ENCODE measurements at regions not wholly inside any gene's neighbourhood (a gene's known extent, or its start where the extent isn't known, plus 50 kb on each side); places are given as distances from the start of the nearest gene placed in this dataset.

DNA sequence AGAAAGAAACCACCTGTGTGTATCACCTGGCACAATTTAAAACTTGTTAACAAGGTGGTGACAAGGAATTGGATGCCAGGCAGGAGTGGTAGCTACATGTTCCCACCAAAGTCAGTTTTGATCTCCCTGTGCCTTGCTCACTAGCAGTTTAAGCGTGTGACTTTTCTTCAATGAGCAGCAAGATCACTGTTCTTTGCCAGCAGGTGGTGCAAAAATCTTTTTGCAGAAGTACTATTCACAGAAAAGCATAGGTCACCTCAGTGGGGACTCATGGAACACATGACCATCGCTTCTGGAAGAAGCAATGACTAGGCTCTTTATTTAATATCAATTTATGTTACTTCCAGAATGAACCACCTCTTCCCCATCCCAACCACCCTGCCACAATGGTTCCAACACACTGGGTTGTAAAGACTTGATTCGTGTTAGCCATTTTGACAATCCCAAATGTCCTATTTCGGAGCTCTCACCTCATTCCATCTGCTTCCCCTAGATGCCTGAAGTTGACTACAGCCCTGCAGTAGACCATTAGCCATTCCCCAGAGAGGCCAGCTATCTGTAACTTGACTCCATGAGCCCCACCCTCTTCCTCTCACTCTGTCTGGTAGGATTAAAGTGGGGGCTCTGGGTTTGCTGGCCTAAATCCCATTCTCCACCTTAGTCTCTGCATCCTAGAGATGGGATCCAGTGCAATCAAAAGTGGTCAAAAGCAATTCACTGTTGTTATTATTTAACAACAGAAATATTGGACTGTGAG lies 59.1 kb upstream of the TNFRSF19 start:
- Histone ChIP-seq H3K9me3 (ENCODE audit: control insufficient read depth, insufficient read depth, low read length) (no peaks in the 10 kb centered on the region), H3K4me3 (ENCODE audit: low read depth, low read length) (no peak overlapping the region), H3K4me1 (ENCODE audit: control insufficient read depth, insufficient read depth, low read length) (peaks cover 3% of the 10 kb centered on the region), H3K36me3 (ENCODE audit: control insufficient read depth, insufficient read depth, low read length) (no peaks in the 10 kb centered on the region), H3K27ac (ENCODE audit: low read depth, low read length) (no peak overlapping the region), H3K27me3 (ENCODE audit: control insufficient read depth, insufficient read depth, low read length) (no peaks in the 10 kb centered on the region)
- peak in 2 of 6 donors; percentile 40 to 63 for DNase-seq (ENCODE audit: low read depth in 4 of 6, low spot score in 6 of 6)
- WGBS (ENCODE audit: insufficient coverage) = 78% methylated on average over 2 of the region's 4 CpGs

- no peaks in the 10 kb centered on the region for H3K4me1 ChIP-seq (ENCODE audit: control insufficient read depth, insufficient read depth, low read length)
- H3K36me3 ChIP-seq (ENCODE audit: control insufficient read depth, insufficient read depth, low read length) = no peaks in the 10 kb centered on the region
- H3K9me3 ChIP-seq (ENCODE audit: control insufficient read depth, insufficient read depth, low read length) = no peaks in the 10 kb centered on the region
- H3K27ac ChIP-seq (ENCODE audit: low read depth, low read length) = no peak overlapping the region
- no peaks in the 10 kb centered on the region for H3K27me3 ChIP-seq (ENCODE audit: control insufficient read depth, insufficient read depth, low read length)
- DNase-seq (ENCODE audit: low read depth in 4 of 6, low spot score in 6 of 6) = no peak
- no peak overlapping the region for H3K4me3 ChIP-seq (ENCODE audit: low read depth, low read length)
- 100% methylated on average over 2 of the region's 6 CpGs for WGBS (ENCODE audit: insufficient coverage)
Observed at GRCh38 chr13:23512762-23513395, 57.3 kb upstream of the TNFRSF19 start.

DNA sequence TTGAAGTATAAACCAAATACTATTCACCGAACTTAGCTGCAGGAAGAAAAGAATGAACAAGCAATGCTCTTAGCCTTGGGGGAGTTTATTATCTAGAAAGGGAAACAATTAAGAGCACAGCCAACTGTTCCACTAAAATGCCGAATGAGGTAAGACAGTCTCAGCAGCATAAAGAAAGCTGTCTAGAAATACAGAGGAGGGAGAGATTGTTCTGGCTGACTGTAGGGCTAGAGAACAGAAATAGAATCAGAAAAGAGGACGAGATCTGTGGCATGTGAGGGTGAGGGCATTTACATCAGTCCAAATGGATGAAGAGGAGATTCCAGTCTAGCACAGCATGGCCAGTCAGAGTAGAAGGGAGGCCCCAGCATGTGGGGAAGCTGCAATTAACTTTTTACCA lies 56.8 kb upstream of the TNFRSF19 start:
- DNase-seq (ENCODE audit: low read depth in 4 of 6, low spot score in 6 of 6) = peak in 2 of 6 donors; percentile 13 to 65
- no peaks in the 10 kb centered on the region for H3K27me3 ChIP-seq (ENCODE audit: control insufficient read depth, insufficient read depth, low read length)
- no peaks in the 10 kb centered on the region for H3K9me3 ChIP-seq (ENCODE audit: control insufficient read depth, insufficient read depth, low read length)
- no peaks in the 10 kb centered on the region for H3K4me1 ChIP-seq (ENCODE audit: control insufficient read depth, insufficient read depth, low read length)
- no peaks in the 10 kb centered on the region for H3K36me3 ChIP-seq (ENCODE audit: control insufficient read depth, insufficient read depth, low read length)
- 39% methylated on average over 2 of the region's 3 CpGs for WGBS (ENCODE audit: insufficient coverage)
- no peak overlapping the region for H3K27ac ChIP-seq (ENCODE audit: low read depth, low read length)
- no peak overlapping the region for H3K4me3 ChIP-seq (ENCODE audit: low read depth, low read length)

- no peak for DNase-seq (ENCODE audit: low read depth in 4 of 6, low spot score in 6 of 6)
- Histone ChIP-seq H3K9me3 (ENCODE audit: control insufficient read depth, insufficient read depth, low read length) (no peaks in the 10 kb centered on the region), H3K27ac (ENCODE audit: low read depth, low read length) (no peak overlapping the region), H3K4me1 (ENCODE audit: control insufficient read depth, insufficient read depth, low read length) (no peaks in the 10 kb centered on the region), H3K27me3 (ENCODE audit: control insufficient read depth, insufficient read depth, low read length) (no peaks in the 10 kb centered on the region), H3K36me3 (ENCODE audit: control insufficient read depth, insufficient read depth, low read length) (no peaks in the 10 kb centered on the region), H3K4me3 (ENCODE audit: low read depth, low read length) (no peak overlapping the region)
- WGBS (ENCODE audit: insufficient coverage) = 83% methylated on average over 4 of the region's 4 CpGs
Observed at GRCh38 chr13:23514076-23514475, 56.1 kb upstream of the TNFRSF19 start.

GRCh38 chr13:23515116-23515515 lies 55.1 kb upstream of the TNFRSF19 start:
- Histone ChIP-seq H3K27me3 (ENCODE audit: control insufficient read depth, insufficient read depth, low read length) (no peaks in the 10 kb centered on the region), H3K27ac (ENCODE audit: low read depth, low read length) (no peak overlapping the region), H3K4me1 (ENCODE audit: control insufficient read depth, insufficient read depth, low read length) (no peaks in the 10 kb centered on the region), H3K9me3 (ENCODE audit: control insufficient read depth, insufficient read depth, low read length) (no peaks in the 10 kb centered on the region), H3K4me3 (ENCODE audit: low read depth, low read length) (no peak overlapping the region), H3K36me3 (ENCODE audit: control insufficient read depth, insufficient read depth, low read length) (no peaks in the 10 kb centered on the region)
- 80% methylated on average over 2 of the region's 2 CpGs for WGBS (ENCODE audit: insufficient coverage)
- no peak for DNase-seq (ENCODE audit: low read depth in 4 of 6, low spot score in 6 of 6)

GRCh38 chr13:23516190-23516589 lies 54.0 kb upstream of the TNFRSF19 start:
- H3K27me3 ChIP-seq (ENCODE audit: control insufficient read depth, insufficient read depth, low read length) = no peaks in the 10 kb centered on the region
- H3K27ac ChIP-seq (ENCODE audit: low read depth, low read length) = no peak overlapping the region
- H3K4me3 ChIP-seq (ENCODE audit: low read depth, low read length) = no peak overlapping the region
- 50% methylated on average over 1 of the region's 3 CpGs for WGBS (ENCODE audit: insufficient coverage)
- no peaks in the 10 kb centered on the region for H3K9me3 ChIP-seq (ENCODE audit: control insufficient read depth, insufficient read depth, low read length)
- H3K36me3 ChIP-seq (ENCODE audit: control insufficient read depth, insufficient read depth, low read length) = no peaks in the 10 kb centered on the region
- H3K4me1 ChIP-seq (ENCODE audit: control insufficient read depth, insufficient read depth, low read length) = no peaks in the 10 kb centered on the region
- DNase-seq (ENCODE audit: low read depth in 4 of 6, low spot score in 6 of 6) = no peak

DNA sequence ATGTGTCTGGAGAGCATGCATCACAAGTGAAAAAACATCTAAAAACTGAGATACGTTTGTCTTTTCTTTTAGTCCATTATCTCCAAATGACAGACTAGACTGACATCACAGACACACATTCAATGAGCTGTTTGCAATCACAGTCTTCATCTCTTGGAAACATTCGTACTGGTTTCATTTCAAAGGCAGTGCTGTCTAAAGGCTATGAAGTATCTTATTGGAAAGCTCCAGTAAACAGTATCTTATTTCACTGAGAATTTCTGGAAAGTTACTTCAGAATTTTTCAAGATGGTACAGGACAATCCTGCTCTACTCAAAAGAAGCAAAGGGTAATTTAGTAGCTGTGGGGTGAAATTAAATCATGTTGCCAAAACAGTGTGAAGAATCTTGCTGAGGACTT lies 53.5 kb upstream of the TNFRSF19 start:
- Histone ChIP-seq H3K27ac (ENCODE audit: low read depth, low read length) (no peak overlapping the region), H3K27me3 (ENCODE audit: control insufficient read depth, insufficient read depth, low read length) (no peaks in the 10 kb centered on the region), H3K9me3 (ENCODE audit: control insufficient read depth, insufficient read depth, low read length) (no peaks in the 10 kb centered on the region), H3K4me1 (ENCODE audit: control insufficient read depth, insufficient read depth, low read length) (no peaks in the 10 kb centered on the region), H3K36me3 (ENCODE audit: control insufficient read depth, insufficient read depth, low read length) (no peaks in the 10 kb centered on the region), H3K4me3 (ENCODE audit: low read depth, low read length) (no peak overlapping the region)
- no peak for DNase-seq (ENCODE audit: low read depth in 4 of 6, low spot score in 6 of 6)
- 50% methylated on average over 1 of the region's 2 CpGs for whole genome bisulfite sequencing (ENCODE audit: insufficient coverage)

- no peak for DNase-seq (ENCODE audit: low read depth in 4 of 6, low spot score in 6 of 6)
- H3K27ac ChIP-seq (ENCODE audit: low read depth, low read length) = no peak overlapping the region
- H3K9me3 ChIP-seq (ENCODE audit: control insufficient read depth, insufficient read depth, low read length) = no peaks in the 10 kb centered on the region
- no peaks in the 10 kb centered on the region for H3K36me3 ChIP-seq (ENCODE audit: control insufficient read depth, insufficient read depth, low read length)
- H3K27me3 ChIP-seq (ENCODE audit: control insufficient read depth, insufficient read depth, low read length) = no peaks in the 10 kb centered on the region
- no peaks in the 10 kb centered on the region for H3K4me1 ChIP-seq (ENCODE audit: control insufficient read depth, insufficient read depth, low read length)
- WGBS (ENCODE audit: insufficient coverage) = 93% methylated on average over 3 of the region's 3 CpGs
- H3K4me3 ChIP-seq (ENCODE audit: low read depth, low read length) = no peak overlapping the region
Observed at GRCh38 chr13:23518231-23518630, 52.0 kb upstream of the TNFRSF19 start.

Measured in spinal cord (tissue), 9 donors.